Upper lobe of right lung (tissue), 1 donor: ENCODE measurements at regions not wholly inside any gene's neighbourhood (a gene's known extent, or its start where the extent isn't known, plus 50 kb on each side); places are given as distances from the start of the nearest gene placed in this dataset.
A peak's percentile ranks its signal among the peaks of the same experiment; 100 is the strongest.

Experiments used
- ATAC-seq: fragments of 200-7000 bp; cut with Tn5 transposase; one replicate; pipeline ENCODE4 v1.9.1; 2020; ENCODE audit warnings: mild to moderate bottlenecking, moderate library complexity
- DNase-seq: peaks from one replicate; pipeline ENCODE4 v3.0.0-alpha.2; 2020
- H3K27ac ChIP-seq: fragments of 200-600 bp; one replicate; pipeline ENCODE4 v1.8.0; 2022
- H3K27me3 ChIP-seq: fragments of 200-600 bp; one replicate; pipeline ENCODE4 v1.8.0; 2022; ENCODE audit warnings: mild to moderate bottlenecking
- H3K36me3 ChIP-seq: fragments of 200-600 bp; one replicate; pipeline ENCODE4 v1.8.0; 2022
- H3K4me1 ChIP-seq: fragments of 200-600 bp; one replicate; pipeline ENCODE4 v1.8.0; 2022
- H3K4me3 ChIP-seq: fragments of 200-600 bp; one replicate; pipeline ENCODE4 v1.8.0; 2022; ENCODE audit warnings: mild to moderate bottlenecking
- H3K9me3 ChIP-seq: fragments of 200-600 bp; one replicate; pipeline ENCODE4 v1.8.0; 2022
- CTCF ChIP-seq: fragments of 200-600 bp; IDR thresholded peaks from one replicate; pipeline ENCODE4 v1.8.0; 2022; ENCODE audit warnings: antibody characterized with exemption
- intact Hi-C: fragments of 100-400 bp; cut with DNase I; formaldehyde crosslinking; loops from one replicate; pipeline ENCODE4 v1.11.0; 2022
- donor health status: DM: no; HTN: yes; CAD: no; lungs with severe emphysema.

GRCh38 chr3:59685432-59685831 lies 635.6 kb upstream of the CFAP20DC start:
- DNase-seq (no peak), ATAC-seq (no peak)
- TF ChIP-seq CTCF, result no peak
- H3K9me3 ChIP-seq, result no peaks in the 10 kb centered on the region
- peaks cover 7% of the 10 kb centered on the region for H3K4me1 ChIP-seq
- H3K27me3 ChIP-seq, result no peaks in the 10 kb centered on the region
- no peak overlapping the region for H3K4me3 ChIP-seq
- no peak overlapping the region for H3K27ac ChIP-seq
- no peaks in the 10 kb centered on the region for H3K36me3 ChIP-seq
- intact Hi-C loops, result no loop called here

- intact Hi-C loops, result no loop called here
- ATAC-seq, result no peak
- TF ChIP-seq CTCF, result no peak
- no peaks in the 10 kb centered on the region for H3K36me3 ChIP-seq
- H3K27me3 ChIP-seq, result no peaks in the 10 kb centered on the region
- no peak overlapping the region for H3K4me3 ChIP-seq
- DNase-seq, result no peak
- H3K27ac ChIP-seq, result no peak overlapping the region
- peaks cover 7% of the 10 kb centered on the region for H3K4me1 ChIP-seq
- H3K9me3 ChIP-seq, result no peaks in the 10 kb centered on the region
Observed at GRCh38 chr3:59684766-59685165, 634.9 kb upstream of the CFAP20DC start.

- ATAC-seq (no peak), DNase-seq (no peak)
- Histone ChIP-seq H3K4me1 (no peaks in the 10 kb centered on the region), H3K27ac (no peak overlapping the region), H3K36me3 (no peaks in the 10 kb centered on the region), H3K4me3 (no peak overlapping the region), H3K9me3 (no peaks in the 10 kb centered on the region), H3K27me3 (no peaks in the 10 kb centered on the region)
- intact Hi-C loops, result no loop called here
- no peak for TF ChIP-seq CTCF
Observed at GRCh38 chr3:59680919-59681318, 631.1 kb upstream of the CFAP20DC start.

- Histone ChIP-seq H3K4me1 (no peaks in the 10 kb centered on the region), H3K27ac (peak overlapping the region; percentile 45), H3K9me3 (no peaks in the 10 kb centered on the region), H3K4me3 (no peak overlapping the region), H3K27me3 (no peaks in the 10 kb centered on the region), H3K36me3 (no peaks in the 10 kb centered on the region)
- peak; percentile 67 for DNase-seq
- intact Hi-C loops, result no loop called here
- peak; percentile 88 for ATAC-seq
- no peak for TF ChIP-seq CTCF
Observed at GRCh38 chr3:59677747-59678702, 628.2 kb upstream of the CFAP20DC start.

- TF ChIP-seq CTCF, result no peak
Observed at GRCh38 chr3:59675495-59675894, 625.7 kb upstream of the CFAP20DC start.

More at GRCh38 chr3:59675495-59675894, 625.7 kb upstream of the CFAP20DC start:
- DNase-seq (no peak), ATAC-seq (no peak)
- intact Hi-C loops, result no loop called here
- no peaks in the 10 kb centered on the region for H3K9me3 ChIP-seq
- H3K27ac ChIP-seq, result no peak overlapping the region
- no peaks in the 10 kb centered on the region for H3K36me3 ChIP-seq
- no peaks in the 10 kb centered on the region for H3K27me3 ChIP-seq
- no peak overlapping the region for H3K4me3 ChIP-seq
- H3K4me1 ChIP-seq, result no peaks in the 10 kb centered on the region
